ENCODE measurements at regions not wholly inside any gene's neighbourhood (a gene's known extent, or its start where the extent isn't known, plus 50 kb on each side); places are given as distances from the start of the nearest gene placed in this dataset.
A peak's percentile ranks its signal among the peaks of the same experiment; 100 is the strongest.
"Not testable (repeated sequence)": the region's sequence is repeated elsewhere in the genome, so short reads cannot be mapped to it uniquely, and the experiment has no call there.

GRCh38 chr3:135393898-135394525, 571.5 kb upstream of the PPP2R3A start:
- DNase-seq, result no peak

GRCh38 chr3:135412475-135412874, 553.1 kb upstream of the PPP2R3A start:
- DNase-seq, result no peak

- DNase-seq, result no peak
These were observed 549.3 kb upstream of the PPP2R3A start for GRCh38 chr3:135416182-135416581.

- no peak for DNase-seq
These were observed 546.4 kb upstream of the PPP2R3A start for GRCh38 chr3:135419155-135419554.

- no peak for DNase-seq
These were observed 539.0 kb upstream of the PPP2R3A start for GRCh38 chr3:135426508-135426907.

GRCh38 chr3:135432402-135432801, 533.1 kb upstream of the PPP2R3A start:
- no peak for DNase-seq

GRCh38 chr3:135438889-135439597, 526.5 kb upstream of the PPP2R3A start:
- DNase-seq, result not testable (repeated sequence)

GRCh38 chr3:135439632-135440031, 525.9 kb upstream of the PPP2R3A start:
- DNase-seq, result not testable (repeated sequence)

GRCh38 chr3:135440233-135440632, 525.3 kb upstream of the PPP2R3A start:
- no peak for DNase-seq

GRCh38 chr3:135440746-135441145, 524.8 kb upstream of the PPP2R3A start:
- no peak for DNase-seq

- no peak for DNase-seq
These were observed 521.5 kb upstream of the PPP2R3A start for GRCh38 chr3:135444058-135444457.

- no peak for DNase-seq
These were observed 518.0 kb upstream of the PPP2R3A start for GRCh38 chr3:135447483-135447882.

- DNase-seq, result no peak
These were observed 517.0 kb upstream of the PPP2R3A start for GRCh38 chr3:135448520-135448919.

GRCh38 chr3:135449046-135449445, 516.5 kb upstream of the PPP2R3A start:
- no peak for DNase-seq

- no peak for DNase-seq
These were observed 514.3 kb upstream of the PPP2R3A start for GRCh38 chr3:135451037-135451785.

GRCh38 chr3:135452881-135453280, 512.6 kb upstream of the PPP2R3A start:
- DNase-seq, result no peak

- no peak for DNase-seq
These were observed 512.2 kb upstream of the PPP2R3A start for GRCh38 chr3:135453326-135453725.

GRCh38 chr3:135454890-135455289, 510.6 kb upstream of the PPP2R3A start:
- no peak for DNase-seq

- DNase-seq, result peak in 2 of 3 donors; percentile 1 to 43
These were observed 509.3 kb upstream of the PPP2R3A start for GRCh38 chr3:135456108-135456790.

GRCh38 chr3:135458541-135459322, 506.8 kb upstream of the PPP2R3A start:
- no peak for DNase-seq

GRCh38 chr3:135460273-135460672, 505.3 kb upstream of the PPP2R3A start:
- no peak for DNase-seq

Measured in muscle of back (tissue), 3 donors.